EL (cell line): ENCODE measurements at regions not wholly inside any gene's neighbourhood (a gene's known extent, or its start where the extent isn't known, plus 50 kb on each side); places are given as distances from the start of the nearest gene placed in this dataset.
A peak's percentile ranks its signal among the peaks of the same experiment; 100 is the strongest.

Experiments
- DNase-seq: peaks from one replicate; pipeline ENCODE4 v3.0.0-alpha.2; 2016

- DNase-seq: no peak
Observed at GRCh38 chr18:73670524-73670923, 477.1 kb downstream of the FBXO15 start.

- no peak for DNase-seq
Observed at GRCh38 chr18:73670039-73670438, 477.6 kb downstream of the FBXO15 start.

- peak; percentile 28 for DNase-seq
Observed at GRCh38 chr18:73669297-73669696, 478.3 kb downstream of the FBXO15 start.

- DNase-seq: no peak
Observed at GRCh38 chr18:73668051-73668450, 479.6 kb downstream of the FBXO15 start.

- DNase-seq: no peak
Observed at GRCh38 chr18:73666772-73667171, 480.9 kb downstream of the FBXO15 start.

GRCh38 chr18:73664896-73665295 is 482.7 kb downstream of the FBXO15 start:
- no peak for DNase-seq

GRCh38 chr18:73663581-73663980 is 484.1 kb downstream of the FBXO15 start:
- DNase-seq: no peak

GRCh38 chr18:73662421-73662820 is 485.2 kb downstream of the FBXO15 start:
- DNase-seq: no peak

- DNase-seq: no peak
Observed at GRCh38 chr18:73660931-73661856, 486.4 kb downstream of the FBXO15 start.

- peak; percentile 23 for DNase-seq
Observed at GRCh38 chr18:73656691-73657090, 490.9 kb downstream of the FBXO15 start.

- DNase-seq: no peak
Observed at GRCh38 chr18:73653827-73654226, 493.8 kb downstream of the FBXO15 start.

- no peak for DNase-seq
Observed at GRCh38 chr18:73653251-73653650, 494.4 kb downstream of the FBXO15 start.

- DNase-seq: no peak
Observed at GRCh38 chr18:73647391-73647790, 500.2 kb downstream of the FBXO15 start.

GRCh38 chr18:73646772-73647171 is 500.9 kb downstream of the FBXO15 start:
- DNase-seq: peak; percentile 80

- peak; percentile 23 for DNase-seq
Observed at GRCh38 chr18:73646196-73646595, 501.4 kb downstream of the FBXO15 start.

- peak; percentile 18 for DNase-seq
Observed at GRCh38 chr18:73645160-73645715, 502.4 kb downstream of the FBXO15 start.

GRCh38 chr18:73639788-73640187 is 507.8 kb downstream of the FBXO15 start:
- DNase-seq: no peak

- peak; percentile 63 for DNase-seq
Observed at GRCh38 chr18:73638709-73639108, 508.9 kb downstream of the FBXO15 start.

- no peak for DNase-seq
Observed at GRCh38 chr18:73636355-73636754, 511.3 kb downstream of the FBXO15 start.

- DNase-seq: no peak
Observed at GRCh38 chr18:73626859-73627258, 520.8 kb downstream of the FBXO15 start.

- no peak for DNase-seq
Observed at GRCh38 chr18:73626221-73626620, 521.4 kb downstream of the FBXO15 start.

- no peak for DNase-seq
Observed at GRCh38 chr18:73621091-73621490, 526.5 kb downstream of the FBXO15 start.

GRCh38 chr18:73617981-73618380 is 529.7 kb downstream of the FBXO15 start:
- no peak for DNase-seq

GRCh38 chr18:73615506-73615905 is 532.1 kb downstream of the FBXO15 start:
- peak; percentile 11 for DNase-seq
